CD4-positive, alpha-beta T cell treated with Interleukin-15 for 4 hours (primary cell): ENCODE measurements at regions not wholly inside any gene's neighbourhood (a gene's known extent, or its start where the extent isn't known, plus 50 kb on each side); places are given as distances from the start of the nearest gene placed in this dataset.
"Not testable (repeated sequence)": the region's sequence is repeated elsewhere in the genome, so short reads cannot be mapped to it uniquely, and the experiment has no call there.

Experiments
- DNase-seq: peaks from one replicate; pipeline ENCODE4 v3.0.0-alpha.2; 2020; ENCODE audit warnings: low spot score

- DNase-seq, result no peak
Observed at GRCh38 chr11:96520939-96521338, 131.1 kb downstream of the JRKL start.

GRCh38 chr11:96523656-96524055 is 133.8 kb downstream of the JRKL start:
- no peak for DNase-seq

GRCh38 chr11:96524475-96524874 is 134.7 kb downstream of the JRKL start:
- no peak for DNase-seq

GRCh38 chr11:96530473-96530872 is 140.7 kb downstream of the JRKL start:
- DNase-seq, result no peak

GRCh38 chr11:96538104-96538503 is 148.3 kb downstream of the JRKL start:
- no peak for DNase-seq

- DNase-seq, result no peak
Observed at GRCh38 chr11:96538622-96539021, 148.8 kb downstream of the JRKL start.

GRCh38 chr11:96540875-96541274 is 151.1 kb downstream of the JRKL start:
- no peak for DNase-seq

- DNase-seq, result no peak
Observed at GRCh38 chr11:96543177-96543576, 153.4 kb downstream of the JRKL start.

- DNase-seq, result not testable (repeated sequence)
Observed at GRCh38 chr11:96545192-96545591, 155.4 kb downstream of the JRKL start.

- DNase-seq, result no peak
Observed at GRCh38 chr11:96551136-96551535, 161.3 kb downstream of the JRKL start.

- no peak for DNase-seq
Observed at GRCh38 chr11:96554236-96554820, 164.5 kb downstream of the JRKL start.

- not testable (repeated sequence) for DNase-seq
Observed at GRCh38 chr11:96555826-96556225, 166.0 kb downstream of the JRKL start.

GRCh38 chr11:96560727-96561126 is 170.9 kb downstream of the JRKL start:
- DNase-seq, result not testable (repeated sequence)

GRCh38 chr11:96567176-96567575 is 177.4 kb downstream of the JRKL start:
- no peak for DNase-seq

- DNase-seq, result no peak
Observed at GRCh38 chr11:96567667-96568066, 177.9 kb downstream of the JRKL start.

GRCh38 chr11:96576383-96576782 is 186.6 kb downstream of the JRKL start:
- no peak for DNase-seq

- DNase-seq, result no peak
Observed at GRCh38 chr11:96578379-96578778, 188.6 kb downstream of the JRKL start.

- DNase-seq, result no peak
Observed at GRCh38 chr11:96579656-96580055, 189.8 kb downstream of the JRKL start.

GRCh38 chr11:96580476-96581040 is 190.7 kb downstream of the JRKL start:
- DNase-seq, result no peak

GRCh38 chr11:96585944-96586880 is 196.4 kb downstream of the JRKL start:
- not testable (repeated sequence) for DNase-seq

- not testable (repeated sequence) for DNase-seq
Observed at GRCh38 chr11:96588793-96589192, 199.0 kb downstream of the JRKL start.

GRCh38 chr11:96595011-96595410 is 205.2 kb downstream of the JRKL start:
- DNase-seq, result no peak
